Brain microvascular endothelial cell (primary cell): ENCODE measurements at regions not wholly inside any gene's neighbourhood (a gene's known extent, or its start where the extent isn't known, plus 50 kb on each side); places are given as distances from the start of the nearest gene placed in this dataset.

Source experiments
- DNase-seq: peaks from one replicate; pipeline ENCODE4 v3.0.0-alpha.2; 2020
- H3K27ac ChIP-seq: fragments of 250-450 bp; sonication (Bioruptor Pico); 2 replicates; pipeline ENCODE4 v1.5.1; 2020; ENCODE audit warnings: mild to moderate bottlenecking, moderate library complexity
- H3K27me3 ChIP-seq: fragments of 250-450 bp; sonication (Bioruptor Pico); replicated peaks from 2 replicates; pipeline ENCODE4 v1.5.1; 2020; ENCODE audit warnings: mild to moderate bottlenecking
- H3K36me3 ChIP-seq: fragments of 250-450 bp; sonication (Bioruptor Pico); replicated peaks from 2 replicates; pipeline ENCODE4 v1.5.1; 2020; ENCODE audit warnings: mild to moderate bottlenecking
- H3K4me3 ChIP-seq: 2 replicates; pipeline ENCODE4 v1.5.1; 2011; ENCODE audit warnings: low read depth, mild to moderate bottlenecking, control low read depth, low read length, moderate library complexity
- in situ Hi-C: cut with HindIII; loops from 2 replicates; pipeline ENCODE4 v1.10.0; 2017; ENCODE audit warnings: low sequenced_read_pairs, low pct_ligation_motif_present
- TF ChIP-seq, protein P1 (sequence below): IDR thresholded peaks from 2 replicates; pipeline ENCODE4 v1.5.1; 2011; ENCODE audit warnings: low read depth, mild to moderate bottlenecking, moderate library complexity, low read length, control low read depth, inconsistent platforms; ENCODE audit errors: missing control alignments

- in situ Hi-C loops: no loop called here
- Histone ChIP-seq H3K27me3 (no peaks in the 10 kb centered on the region), H3K36me3 (no peaks in the 10 kb centered on the region), H3K4me3 (no peak overlapping the region), H3K27ac (no peak overlapping the region)
- DNase-seq: no peak
- TF ChIP-seq, protein P1, sequence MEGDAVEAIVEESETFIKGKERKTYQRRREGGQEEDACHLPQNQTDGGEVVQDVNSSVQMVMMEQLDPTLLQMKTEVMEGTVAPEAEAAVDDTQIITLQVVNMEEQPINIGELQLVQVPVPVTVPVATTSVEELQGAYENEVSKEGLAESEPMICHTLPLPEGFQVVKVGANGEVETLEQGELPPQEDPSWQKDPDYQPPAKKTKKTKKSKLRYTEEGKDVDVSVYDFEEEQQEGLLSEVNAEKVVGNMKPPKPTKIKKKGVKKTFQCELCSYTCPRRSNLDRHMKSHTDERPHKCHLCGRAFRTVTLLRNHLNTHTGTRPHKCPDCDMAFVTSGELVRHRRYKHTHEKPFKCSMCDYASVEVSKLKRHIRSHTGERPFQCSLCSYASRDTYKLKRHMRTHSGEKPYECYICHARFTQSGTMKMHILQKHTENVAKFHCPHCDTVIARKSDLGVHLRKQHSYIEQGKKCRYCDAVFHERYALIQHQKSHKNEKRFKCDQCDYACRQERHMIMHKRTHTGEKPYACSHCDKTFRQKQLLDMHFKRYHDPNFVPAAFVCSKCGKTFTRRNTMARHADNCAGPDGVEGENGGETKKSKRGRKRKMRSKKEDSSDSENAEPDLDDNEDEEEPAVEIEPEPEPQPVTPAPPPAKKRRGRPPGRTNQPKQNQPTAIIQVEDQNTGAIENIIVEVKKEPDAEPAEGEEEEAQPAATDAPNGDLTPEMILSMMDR: no peak
Observed at GRCh38 chr9:106526716-106527204, 336.2 kb upstream of the ZNF462 start.

DNA sequence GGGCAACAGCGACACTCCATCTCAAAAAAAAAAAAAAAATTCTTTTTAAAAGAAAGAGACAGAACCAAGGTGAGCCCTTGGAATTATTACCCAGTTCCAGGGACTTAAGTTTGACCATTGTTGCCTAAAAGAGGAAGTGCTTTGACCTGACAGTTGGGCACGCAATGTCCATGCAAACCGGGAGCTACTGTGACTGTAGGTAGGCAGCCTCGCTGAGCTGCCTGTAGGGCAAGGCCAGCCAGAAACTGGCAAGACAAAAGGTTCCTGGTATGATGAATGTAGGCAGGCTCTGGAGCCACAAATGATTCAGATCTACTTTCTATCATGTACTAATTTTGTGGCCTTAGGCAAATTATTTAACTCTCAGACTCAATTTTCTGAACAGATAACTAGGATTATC is 334.8 kb upstream of the ZNF462 start:
- in situ Hi-C loops: no loop called here
- no peak overlapping the region for H3K4me3 ChIP-seq

GRCh38 chr9:106529616-106530015 is 333.4 kb upstream of the ZNF462 start:
- DNase-seq: no peak
- in situ Hi-C loops: no loop called here

More for the DNA sequence above, 334.8 kb upstream of the ZNF462 start:
- Histone ChIP-seq H3K27ac (no peak overlapping the region), H3K27me3 (no peaks in the 10 kb centered on the region), H3K36me3 (no peaks in the 10 kb centered on the region)
- no peak for DNase-seq
- TF ChIP-seq, protein P1: no peak

GRCh38 chr9:106531491-106531890 is 331.5 kb upstream of the ZNF462 start:
- TF ChIP-seq, protein P1: no peak
- no peak for DNase-seq
- no peaks in the 10 kb centered on the region for H3K27me3 ChIP-seq
- no peak overlapping the region for H3K27ac ChIP-seq
- no peaks in the 10 kb centered on the region for H3K36me3 ChIP-seq
- in situ Hi-C loops: no loop called here
- H3K4me3 ChIP-seq: no peak overlapping the region

More at GRCh38 chr9:106529616-106530015, 333.4 kb upstream of the ZNF462 start:
- Histone ChIP-seq H3K36me3 (no peaks in the 10 kb centered on the region), H3K4me3 (no peak overlapping the region), H3K27me3 (no peaks in the 10 kb centered on the region), H3K27ac (no peak overlapping the region)
- TF ChIP-seq, protein P1: no peak

- TF ChIP-seq, protein P1: no peak
- H3K4me3 ChIP-seq: no peak overlapping the region
- H3K27me3 ChIP-seq: no peaks in the 10 kb centered on the region
- no peaks in the 10 kb centered on the region for H3K36me3 ChIP-seq
- H3K27ac ChIP-seq: no peak overlapping the region
- DNase-seq: no peak
- in situ Hi-C loops: no loop called here
Observed at GRCh38 chr9:106532306-106533015, 330.5 kb upstream of the ZNF462 start.
